Endothelial cell of umbilical vein (primary cell): ENCODE measurements at regions not wholly inside any gene's neighbourhood (a gene's known extent, or its start where the extent isn't known, plus 50 kb on each side); places are given as distances from the start of the nearest gene placed in this dataset.

Experiments used
- EZH2 ChIP-seq: IDR thresholded peaks from 2 replicates; pipeline ENCODE4 v1.6.1; 2012; ENCODE audit warnings: borderline replicate concordance, low read depth, mild to moderate bottlenecking, moderate library complexity, low read length, inconsistent platforms; ENCODE audit not compliant: severe bottlenecking
- FOS ChIP-seq: IDR thresholded peaks from 2 replicates; pipeline ENCODE4 v1.6.1; 2011; ENCODE audit warnings: mild to moderate bottlenecking, low read length, moderate library complexity, borderline replicate concordance; ENCODE audit not compliant: insufficient read depth
- GATA2 ChIP-seq: IDR thresholded peaks from 2 replicates; pipeline ENCODE4 v1.7.0; 2011; ENCODE audit warnings: low read depth, mild to moderate bottlenecking, moderate library complexity, mixed read lengths, low read length; ENCODE audit not compliant: insufficient read length, insufficient read depth
- JUN ChIP-seq: IDR thresholded peaks from 2 replicates; pipeline ENCODE4 v1.6.1; 2011; ENCODE audit warnings: borderline replicate concordance, low read depth; ENCODE audit not compliant: insufficient read length, insufficient read depth
- MYC ChIP-seq: IDR thresholded peaks from one replicate; pipeline ENCODE4 v1.6.1; 2011; ENCODE audit warnings: mild to moderate bottlenecking, low read depth, low read length
- POLR2A ChIP-seq: IDR thresholded peaks from 2 replicates; pipeline ENCODE4 v1.6.1; 2012; ENCODE audit warnings: low read depth, mild to moderate bottlenecking, control low read depth, low read length
- POLR2AphosphoS5 ChIP-seq: IDR thresholded peaks from 2 replicates; pipeline ENCODE4 v1.6.1; 2012; ENCODE audit warnings: low read depth, mild to moderate bottlenecking, control low read depth, low read length, moderate library complexity; ENCODE audit not compliant: insufficient read depth
- TF ChIP-seq, protein P1 (sequence below), 2 donors: IDR thresholded peaks; 1 replicate in 1 of 2; 2 replicates in 1 of 2; pipeline ENCODE4 v1.5.1; 2011; ENCODE audit warnings: low read length in 2 of 2, mild to moderate bottlenecking in 2 of 2, moderate library complexity in 2 of 2, control low read depth in 1 of 2, inconsistent platforms in 1 of 2, low read depth in 1 of 2; ENCODE audit not compliant: insufficient read depth in 1 of 2; ENCODE audit errors: extremely low read depth in 1 of 2
- TF ChIP-seq, protein P2 (sequence below): IDR thresholded peaks from 2 replicates; pipeline ENCODE4 v1.6.1; 2011; ENCODE audit not compliant: insufficient read depth, insufficient read length

GRCh38 chr9:89740722-89741121, 135.9 kb downstream of the GADD45G start:
- TF ChIP-seq, protein P1, sequence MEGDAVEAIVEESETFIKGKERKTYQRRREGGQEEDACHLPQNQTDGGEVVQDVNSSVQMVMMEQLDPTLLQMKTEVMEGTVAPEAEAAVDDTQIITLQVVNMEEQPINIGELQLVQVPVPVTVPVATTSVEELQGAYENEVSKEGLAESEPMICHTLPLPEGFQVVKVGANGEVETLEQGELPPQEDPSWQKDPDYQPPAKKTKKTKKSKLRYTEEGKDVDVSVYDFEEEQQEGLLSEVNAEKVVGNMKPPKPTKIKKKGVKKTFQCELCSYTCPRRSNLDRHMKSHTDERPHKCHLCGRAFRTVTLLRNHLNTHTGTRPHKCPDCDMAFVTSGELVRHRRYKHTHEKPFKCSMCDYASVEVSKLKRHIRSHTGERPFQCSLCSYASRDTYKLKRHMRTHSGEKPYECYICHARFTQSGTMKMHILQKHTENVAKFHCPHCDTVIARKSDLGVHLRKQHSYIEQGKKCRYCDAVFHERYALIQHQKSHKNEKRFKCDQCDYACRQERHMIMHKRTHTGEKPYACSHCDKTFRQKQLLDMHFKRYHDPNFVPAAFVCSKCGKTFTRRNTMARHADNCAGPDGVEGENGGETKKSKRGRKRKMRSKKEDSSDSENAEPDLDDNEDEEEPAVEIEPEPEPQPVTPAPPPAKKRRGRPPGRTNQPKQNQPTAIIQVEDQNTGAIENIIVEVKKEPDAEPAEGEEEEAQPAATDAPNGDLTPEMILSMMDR (IDR thresholded peaks at IDR 0.05; ENCODE audit: extremely low read depth in 1 of 2, insufficient read depth in 1 of 2, low read depth in 1 of 2, low read length in 2 of 2): no peak
- no peak for TF ChIP-seq POLR2A
- no peak for TF ChIP-seq EZH2
- no peak for TF ChIP-seq POLR2AphosphoS5
- TF ChIP-seq, protein P2, sequence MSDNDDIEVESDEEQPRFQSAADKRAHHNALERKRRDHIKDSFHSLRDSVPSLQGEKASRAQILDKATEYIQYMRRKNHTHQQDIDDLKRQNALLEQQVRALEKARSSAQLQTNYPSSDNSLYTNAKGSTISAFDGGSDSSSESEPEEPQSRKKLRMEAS: no peak
- no peak for TF ChIP-seq JUN
- TF ChIP-seq FOS: no peak
- TF ChIP-seq GATA2: no peak
- no peak for TF ChIP-seq MYC
